Hypothalamus (tissue), 51 donors: ENCODE measurements at regions not wholly inside any gene's neighbourhood (a gene's known extent, or its start where the extent isn't known, plus 50 kb on each side); places are given as distances from the start of the nearest gene placed in this dataset.

Experiments
- DNase-seq, 51 donors: peaks; one replicate each; lab custom pipeline; 2025; lab: John Stamatoyannopoulos, UW

DNA sequence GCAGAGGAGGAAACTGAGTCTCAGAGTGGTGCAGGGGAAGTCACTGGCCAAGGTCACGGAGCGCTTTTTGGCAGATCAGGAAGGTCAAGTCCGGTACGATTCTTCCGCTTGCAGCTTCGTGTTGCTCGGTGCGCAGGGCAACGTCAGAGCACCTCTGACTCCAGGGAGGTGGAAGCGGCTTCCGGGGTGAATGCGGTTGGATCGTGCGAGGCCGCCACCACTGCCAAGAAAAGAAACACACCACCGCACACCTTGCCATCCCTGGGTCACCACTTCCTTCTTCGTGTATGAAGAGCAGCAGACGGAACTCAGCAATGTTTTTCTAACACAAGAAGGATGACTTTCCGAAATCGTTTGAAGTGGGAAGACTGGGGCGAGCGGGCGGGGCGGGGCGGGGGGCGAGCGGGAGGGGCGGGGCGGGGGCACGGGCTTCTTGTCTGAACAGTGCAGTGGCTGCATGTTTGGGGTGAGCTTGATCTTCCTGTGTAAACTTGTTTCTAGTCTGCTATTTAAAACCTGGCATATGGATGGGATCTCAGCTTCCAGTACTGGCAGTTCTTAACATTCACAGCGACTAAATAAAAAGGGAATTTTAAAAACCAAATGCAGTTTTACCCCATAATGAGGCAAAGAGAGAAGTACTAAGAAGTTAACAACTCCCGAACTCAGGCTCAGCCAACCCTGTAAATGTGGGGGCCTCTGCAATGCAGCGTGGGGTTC is 300.0 kb downstream of the RRAGC start:
- no peak for DNase-seq

GRCh38 chr1:38558500-38559445 is 300.8 kb downstream of the RRAGC start:
- no peak for DNase-seq

- no peak for DNase-seq
Observed at GRCh38 chr1:38558055-38558454, 301.5 kb downstream of the RRAGC start.

DNA sequence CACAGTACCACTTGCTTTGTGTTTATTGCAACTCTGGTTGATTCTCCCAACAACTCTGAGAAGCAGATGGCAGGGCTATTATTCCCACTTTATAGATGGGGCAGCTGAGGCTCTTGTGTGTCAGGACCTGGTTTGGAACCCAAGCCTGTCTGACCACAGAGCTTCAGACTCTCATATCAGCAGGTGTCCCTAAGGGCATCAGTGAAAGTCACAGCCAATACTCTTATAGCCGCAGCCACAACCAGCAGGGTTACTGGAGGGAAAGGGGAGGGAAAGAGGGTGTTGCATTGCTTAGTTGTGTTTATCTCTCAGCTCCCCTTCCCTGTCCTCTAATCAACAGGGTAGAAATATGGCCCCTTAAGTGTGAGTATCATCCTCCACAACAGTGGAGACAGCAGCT is 304.0 kb downstream of the RRAGC start:
- no peak for DNase-seq

DNA sequence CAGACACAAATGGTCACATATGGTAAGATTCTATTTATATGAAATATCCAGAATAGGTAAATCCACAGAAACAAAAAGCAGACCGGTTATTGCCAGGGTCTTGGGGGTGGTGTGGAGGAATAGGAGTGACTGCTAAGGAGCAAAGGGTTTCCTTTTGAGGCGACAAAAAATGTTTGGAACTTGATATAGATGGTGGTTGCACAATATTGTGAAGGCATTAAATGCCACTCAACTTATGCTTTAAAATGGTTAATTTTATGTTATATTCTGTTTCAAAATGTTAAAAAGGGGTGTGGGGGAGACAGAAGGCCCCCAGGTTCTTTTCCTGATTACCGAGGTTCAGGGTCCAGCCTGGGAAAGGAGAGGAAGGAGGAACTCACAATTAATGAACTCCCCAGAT is 304.4 kb downstream of the RRAGC start:
- no peak for DNase-seq

- no peak for DNase-seq
Observed at GRCh38 chr1:38551318-38552307, 308.0 kb downstream of the RRAGC start.

DNA sequence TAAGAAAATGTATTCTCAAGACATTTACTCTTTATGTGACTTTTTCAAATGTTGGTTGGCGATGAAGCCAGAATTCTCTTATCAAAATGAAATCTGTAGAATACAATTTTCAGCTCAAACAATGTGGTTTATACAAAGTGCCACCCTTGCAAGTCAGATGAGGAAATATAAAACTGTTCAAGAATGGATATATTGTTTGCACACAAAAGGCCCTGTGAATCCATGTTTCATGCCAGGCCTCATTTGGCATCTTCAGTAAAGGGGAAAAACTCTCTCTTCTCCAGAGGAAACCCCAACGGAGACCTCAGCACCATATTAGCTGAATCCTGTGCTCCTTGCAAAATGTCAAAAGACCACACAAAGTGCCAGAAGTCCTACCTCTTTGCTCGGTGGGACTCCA is 310.4 kb downstream of the RRAGC start:
- DNase-seq = peak in 5 of 51 donors; percentile 11 to 64 (median 30)

DNA sequence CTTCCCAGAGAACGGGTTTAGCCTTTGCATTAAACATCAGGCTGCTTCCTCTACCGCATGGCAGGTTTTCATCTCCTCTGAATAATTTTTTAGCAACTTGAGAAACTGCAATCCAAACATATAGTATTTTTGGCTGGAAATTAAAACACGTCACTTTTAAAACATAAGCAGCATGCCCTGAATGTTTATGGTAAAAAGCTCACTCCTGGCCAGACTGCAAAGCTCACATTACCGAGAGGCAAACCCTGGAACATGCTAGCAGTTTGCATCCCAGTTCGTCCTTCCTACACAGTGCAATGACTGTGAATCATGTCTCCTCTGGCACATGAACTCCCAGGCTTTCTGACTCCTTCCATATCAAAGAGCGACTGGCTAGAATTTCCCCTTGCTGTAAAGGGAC is 312.3 kb downstream of the RRAGC start:
- no peak for DNase-seq

DNA sequence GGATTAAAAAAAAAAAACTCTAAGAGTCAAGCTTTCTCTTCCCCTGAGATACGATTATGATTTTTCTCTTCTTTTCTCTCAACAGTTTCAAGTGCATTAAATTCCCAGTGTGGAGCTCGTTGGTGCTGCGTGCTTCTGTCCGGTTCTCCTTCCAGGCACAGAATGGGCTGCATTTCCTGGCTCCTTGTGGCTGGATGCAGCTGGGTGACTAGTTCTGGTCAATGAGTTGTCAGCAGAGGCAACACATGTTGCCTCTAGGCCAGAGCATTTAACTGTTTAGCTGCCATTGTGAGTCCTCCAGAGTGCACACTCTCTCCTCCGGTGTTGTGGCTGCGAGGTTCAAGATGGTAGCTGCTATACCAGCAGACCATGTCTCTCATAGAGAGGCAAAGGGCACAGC is 312.9 kb downstream of the RRAGC start:
- DNase-seq = peak in 13 of 51 donors; percentile 3 to 43 (median 17)

GRCh38 chr1:38541223-38541622 is 318.3 kb downstream of the RRAGC start:
- no peak for DNase-seq

DNA sequence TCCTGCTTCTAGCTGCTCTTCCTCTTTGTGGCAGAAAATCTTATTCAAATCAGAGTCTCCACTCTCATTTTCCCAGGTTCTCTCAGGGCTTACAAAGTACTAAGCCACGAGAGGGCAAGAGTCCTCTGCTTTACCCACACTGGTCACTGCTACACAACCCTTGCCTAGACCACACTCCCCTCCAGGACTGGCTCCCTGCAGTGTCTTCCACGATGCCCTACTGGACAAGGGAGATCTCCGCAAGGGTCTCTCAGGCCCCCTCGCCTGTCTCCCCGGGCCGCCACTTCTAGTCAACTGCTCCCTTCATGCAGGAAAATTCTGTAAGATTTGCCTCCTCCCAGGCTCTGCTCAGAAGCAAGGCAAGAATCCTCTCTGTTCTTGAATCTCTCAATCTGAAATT is 319.6 kb downstream of the RRAGC start:
- no peak for DNase-seq

GRCh38 chr1:38538834-38539233 is 320.7 kb downstream of the RRAGC start:
- DNase-seq = no peak

DNA sequence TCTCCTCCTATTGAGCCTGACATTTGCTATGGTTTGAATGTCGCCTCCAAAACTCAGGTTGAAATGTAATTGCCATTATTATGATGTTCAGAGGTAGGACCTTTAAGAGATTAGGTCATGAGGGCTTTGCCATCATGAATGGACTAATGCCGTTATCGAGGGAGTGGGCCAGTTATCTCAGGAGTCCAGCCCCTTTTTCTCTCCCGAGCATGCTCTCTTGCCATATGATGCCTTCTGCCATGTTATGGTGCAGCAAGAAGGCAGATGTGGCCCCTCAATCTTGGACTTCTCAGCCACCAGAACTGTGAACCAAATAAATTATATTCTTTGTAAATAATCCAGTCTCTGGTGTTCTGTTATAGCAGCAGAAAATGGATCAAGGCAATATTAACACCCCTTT is 323.5 kb downstream of the RRAGC start:
- no peak for DNase-seq

DNA sequence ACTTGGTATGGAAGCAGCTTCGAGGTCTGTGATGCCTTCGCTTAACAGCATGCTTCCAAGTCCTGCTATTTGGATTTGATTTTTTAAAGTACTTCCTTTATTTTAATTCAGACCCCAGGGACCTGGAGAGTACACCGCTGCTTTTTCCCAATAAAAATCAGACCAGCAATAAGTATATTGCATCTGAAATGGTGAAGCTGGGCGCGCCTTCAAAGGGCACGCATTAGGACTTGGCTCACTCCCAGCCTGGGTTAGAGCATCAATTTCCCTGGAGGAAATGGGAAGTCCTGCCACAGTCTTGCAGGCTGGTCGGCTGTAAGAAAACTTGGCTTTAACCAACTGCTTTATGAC is 325.1 kb downstream of the RRAGC start:
- no peak for DNase-seq

- no peak for DNase-seq
Observed at GRCh38 chr1:38533772-38534472, 325.6 kb downstream of the RRAGC start.

DNA sequence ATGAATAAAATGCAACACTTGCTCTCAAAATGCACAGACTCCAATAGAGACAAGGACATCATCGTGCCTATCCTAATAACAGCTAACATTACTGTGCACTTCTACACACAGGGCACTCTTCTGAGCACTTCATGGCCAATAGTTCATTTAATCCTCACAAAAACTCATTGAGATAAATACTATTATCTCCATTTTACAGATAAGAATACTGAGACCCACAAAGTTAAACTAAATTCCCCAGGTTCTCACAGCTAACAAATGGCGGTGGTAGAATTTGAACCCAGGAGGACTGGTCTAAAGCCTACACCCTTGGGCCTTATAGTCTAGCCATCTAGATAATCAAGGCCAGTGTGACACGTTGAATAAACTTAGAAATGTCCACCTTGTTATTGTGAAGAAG is 328.6 kb downstream of the RRAGC start:
- no peak for DNase-seq

GRCh38 chr1:38529946-38530345 is 329.6 kb downstream of the RRAGC start:
- DNase-seq = no peak

DNA sequence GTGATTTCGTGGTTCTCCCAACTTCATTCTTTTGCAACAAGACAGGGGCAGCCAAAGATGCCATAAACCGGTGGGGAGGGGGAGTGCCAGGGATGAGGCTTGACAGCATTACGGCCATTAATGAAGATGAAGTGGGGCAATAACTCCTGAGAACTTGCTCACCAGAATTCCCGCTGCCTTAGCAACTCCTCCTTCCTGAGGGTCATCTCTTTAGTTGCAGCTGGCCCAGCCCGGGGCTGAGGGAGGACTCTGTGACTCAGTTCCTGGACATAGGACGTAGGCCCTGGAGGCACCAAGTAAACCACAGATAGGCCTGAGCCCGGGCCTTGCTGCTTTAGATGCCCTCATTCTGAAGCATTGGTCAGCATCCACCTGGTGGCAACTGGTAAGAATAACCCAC is 330.2 kb downstream of the RRAGC start:
- DNase-seq = no peak

DNA sequence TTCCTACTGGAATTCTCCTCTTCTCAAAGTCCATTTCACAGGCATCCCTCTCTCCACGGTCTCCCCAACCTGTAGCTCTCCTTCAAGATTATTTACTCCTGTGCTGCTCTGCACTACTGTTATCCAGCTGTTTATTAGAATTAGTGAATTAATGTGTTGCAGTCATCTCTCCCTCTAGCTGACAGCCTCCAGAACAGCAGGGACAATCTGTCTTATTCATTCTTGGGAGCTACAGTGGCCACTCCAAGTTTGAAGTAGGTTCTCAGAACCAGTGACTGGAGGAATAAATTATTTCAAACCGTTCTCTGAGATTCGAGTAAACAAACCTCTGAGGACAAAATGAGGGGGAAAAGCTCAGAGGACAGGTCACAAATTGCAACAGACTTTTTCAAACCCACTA is 330.9 kb downstream of the RRAGC start:
- DNase-seq = no peak

DNA sequence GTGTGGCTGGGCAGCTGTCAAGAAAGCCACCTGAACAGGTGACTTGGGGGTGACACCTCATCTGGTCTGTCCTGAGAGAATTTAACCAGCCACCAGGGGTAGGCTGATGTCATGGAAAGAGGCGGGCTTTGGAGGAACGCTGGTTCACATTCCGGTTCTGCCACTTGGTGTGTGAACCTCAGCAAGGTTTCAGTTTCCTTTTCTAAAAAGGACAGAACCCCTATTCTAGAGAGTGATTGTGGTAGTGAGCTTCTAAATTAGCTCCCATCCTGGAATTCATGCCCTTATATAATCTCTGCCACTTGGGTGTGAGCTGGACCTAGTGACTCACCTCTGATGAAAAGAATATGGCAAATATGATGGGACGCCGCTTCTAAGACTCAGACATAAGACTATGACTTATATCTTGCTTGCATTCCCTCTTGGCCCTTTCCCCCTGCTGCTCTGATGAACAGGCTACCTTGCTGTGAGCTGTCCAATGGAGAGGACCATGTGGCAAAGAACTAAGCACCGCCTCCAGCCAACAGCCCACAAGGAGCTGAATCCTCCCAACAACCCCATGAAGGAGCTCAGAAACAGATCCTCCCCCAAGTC is 332.1 kb downstream of the RRAGC start:
- DNase-seq = no peak
